ENCODE measurements at regions not wholly inside any gene's neighbourhood (a gene's known extent, or its start where the extent isn't known, plus 50 kb on each side); places are given as distances from the start of the nearest gene placed in this dataset.

DNA sequence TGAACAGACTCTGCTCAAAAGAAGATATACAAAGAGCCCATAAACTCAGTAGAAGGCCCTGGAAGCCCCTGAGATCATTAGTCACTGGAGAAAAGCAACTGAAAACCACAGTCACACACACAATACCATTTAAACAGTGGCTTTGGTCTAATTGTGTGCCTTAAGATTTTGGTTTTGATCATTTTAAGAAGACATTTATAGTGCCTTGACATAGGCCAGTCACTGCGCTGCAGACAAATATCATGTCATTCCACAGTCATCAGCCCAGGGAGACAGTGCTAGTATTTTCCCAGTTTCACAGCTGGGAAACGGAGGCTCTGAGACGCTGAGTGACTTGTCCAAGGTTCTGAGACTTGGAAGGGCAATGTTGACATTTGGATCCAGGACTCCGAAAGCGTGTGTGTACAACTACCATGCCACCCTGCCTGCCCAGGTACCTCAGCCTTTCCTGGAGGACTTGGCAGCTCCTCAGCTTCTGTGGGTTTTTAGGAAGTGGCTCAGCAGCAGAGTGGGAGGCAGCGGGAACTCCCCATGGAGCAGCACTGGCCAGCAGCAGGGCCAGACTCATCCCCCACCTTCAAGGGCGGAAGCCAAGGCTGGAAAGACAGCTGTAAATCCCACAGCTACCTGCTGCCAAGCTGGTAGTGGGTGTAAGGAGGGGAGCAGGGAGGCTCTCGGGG lies 173.9 kb downstream of the WDR11 start:
- H3K9me3 ChIP-seq: no peaks in the 10 kb centered on the region
- WGBS, 2 donors (ENCODE audit: low coverage in 1 of 2): 81 to 100% methylated on average over 1 to 3 of the region's 8 CpGs
- H3K27ac ChIP-seq: no peak overlapping the region
- no peak overlapping the region for H3K4me3 ChIP-seq
- H3K4me1 ChIP-seq: no peaks in the 10 kb centered on the region
- no peak for ATAC-seq
- TF ChIP-seq, protein P1, sequence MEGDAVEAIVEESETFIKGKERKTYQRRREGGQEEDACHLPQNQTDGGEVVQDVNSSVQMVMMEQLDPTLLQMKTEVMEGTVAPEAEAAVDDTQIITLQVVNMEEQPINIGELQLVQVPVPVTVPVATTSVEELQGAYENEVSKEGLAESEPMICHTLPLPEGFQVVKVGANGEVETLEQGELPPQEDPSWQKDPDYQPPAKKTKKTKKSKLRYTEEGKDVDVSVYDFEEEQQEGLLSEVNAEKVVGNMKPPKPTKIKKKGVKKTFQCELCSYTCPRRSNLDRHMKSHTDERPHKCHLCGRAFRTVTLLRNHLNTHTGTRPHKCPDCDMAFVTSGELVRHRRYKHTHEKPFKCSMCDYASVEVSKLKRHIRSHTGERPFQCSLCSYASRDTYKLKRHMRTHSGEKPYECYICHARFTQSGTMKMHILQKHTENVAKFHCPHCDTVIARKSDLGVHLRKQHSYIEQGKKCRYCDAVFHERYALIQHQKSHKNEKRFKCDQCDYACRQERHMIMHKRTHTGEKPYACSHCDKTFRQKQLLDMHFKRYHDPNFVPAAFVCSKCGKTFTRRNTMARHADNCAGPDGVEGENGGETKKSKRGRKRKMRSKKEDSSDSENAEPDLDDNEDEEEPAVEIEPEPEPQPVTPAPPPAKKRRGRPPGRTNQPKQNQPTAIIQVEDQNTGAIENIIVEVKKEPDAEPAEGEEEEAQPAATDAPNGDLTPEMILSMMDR (IDR thresholded peaks at IDR 0.05): no peak
- TF ChIP-seq POLR2A (IDR thresholded peaks at IDR 0.05) (no peak), POLR2AphosphoS5 (IDR thresholded peaks at IDR 0.05) (no peak), EP300 (IDR thresholded peaks at IDR 0.05) (no peak)
- H3K36me3 ChIP-seq: no peaks in the 10 kb centered on the region
- no peaks in the 10 kb centered on the region for H3K27me3 ChIP-seq

DNA sequence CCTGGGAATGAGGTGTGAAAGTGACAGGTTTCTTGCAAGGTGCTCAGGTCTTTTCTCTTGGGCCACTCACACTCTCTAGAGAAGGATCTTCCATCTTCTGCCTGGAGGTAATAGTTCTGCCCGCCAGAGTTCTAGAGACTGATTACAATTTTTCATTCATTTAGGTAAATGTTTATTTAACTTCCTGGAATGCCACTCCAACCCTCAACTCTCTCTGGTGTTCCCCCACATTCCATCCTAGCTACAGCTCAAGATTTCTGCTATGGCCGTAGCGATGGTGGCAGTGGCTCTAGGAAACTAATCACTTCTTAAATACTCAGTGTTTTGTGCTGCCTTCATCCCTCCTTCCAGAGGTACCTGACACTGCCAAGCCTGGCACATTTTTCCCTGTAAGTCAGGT lies 174.6 kb downstream of the WDR11 start:
- 23 to 70% methylated on average over 3 of the region's 3 CpGs for WGBS, 2 donors (ENCODE audit: low coverage in 1 of 2)
- H3K27ac ChIP-seq: no peak overlapping the region
- no peak overlapping the region for H3K4me3 ChIP-seq
- H3K4me1 ChIP-seq: no peaks in the 10 kb centered on the region
- H3K9me3 ChIP-seq: no peaks in the 10 kb centered on the region
- TF ChIP-seq EP300 (IDR thresholded peaks at IDR 0.05) (no peak), POLR2AphosphoS5 (IDR thresholded peaks at IDR 0.05) (no peak), POLR2A (IDR thresholded peaks at IDR 0.05) (no peak)
- TF ChIP-seq, protein P1 (IDR thresholded peaks at IDR 0.05): no peak
- no peaks in the 10 kb centered on the region for H3K36me3 ChIP-seq
- no peak for ATAC-seq
- H3K27me3 ChIP-seq: no peaks in the 10 kb centered on the region

DNA sequence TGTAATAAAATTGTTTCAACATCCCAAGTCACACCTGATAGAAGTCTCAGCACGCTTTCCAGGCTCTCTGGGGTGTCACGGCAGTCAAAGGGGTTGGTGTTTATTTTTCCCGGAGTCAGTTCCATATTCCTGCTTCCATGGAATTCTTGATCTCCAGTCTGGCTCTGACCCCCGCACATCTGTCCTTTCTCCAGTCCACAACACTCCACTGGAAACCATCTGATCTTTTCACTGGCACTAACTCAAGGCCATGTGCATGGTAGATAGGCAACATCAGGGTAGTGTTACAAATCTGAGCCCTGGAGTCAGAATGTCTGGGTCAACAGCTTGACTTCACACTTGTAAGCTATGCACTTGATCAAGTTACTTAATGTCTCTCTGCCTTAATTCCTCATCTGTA lies 176.2 kb downstream of the WDR11 start:
- TF ChIP-seq, protein P1 (IDR thresholded peaks at IDR 0.05): no peak
- no peak for TF ChIP-seq EP300 (IDR thresholded peaks at IDR 0.05)
- no peak for TF ChIP-seq POLR2AphosphoS5 (IDR thresholded peaks at IDR 0.05)
- no peak for TF ChIP-seq POLR2A (IDR thresholded peaks at IDR 0.05)
- Histone ChIP-seq H3K27ac (no peak overlapping the region), H3K4me3 (no peak overlapping the region), H3K27me3 (no peaks in the 10 kb centered on the region), H3K36me3 (no peaks in the 10 kb centered on the region), H3K9me3 (no peaks in the 10 kb centered on the region), H3K4me1 (no peaks in the 10 kb centered on the region)
- WGBS, 2 donors (ENCODE audit: low coverage in 1 of 2): 30 to 42% methylated on average over 4 of the region's 4 CpGs
- no peak for ATAC-seq

DNA sequence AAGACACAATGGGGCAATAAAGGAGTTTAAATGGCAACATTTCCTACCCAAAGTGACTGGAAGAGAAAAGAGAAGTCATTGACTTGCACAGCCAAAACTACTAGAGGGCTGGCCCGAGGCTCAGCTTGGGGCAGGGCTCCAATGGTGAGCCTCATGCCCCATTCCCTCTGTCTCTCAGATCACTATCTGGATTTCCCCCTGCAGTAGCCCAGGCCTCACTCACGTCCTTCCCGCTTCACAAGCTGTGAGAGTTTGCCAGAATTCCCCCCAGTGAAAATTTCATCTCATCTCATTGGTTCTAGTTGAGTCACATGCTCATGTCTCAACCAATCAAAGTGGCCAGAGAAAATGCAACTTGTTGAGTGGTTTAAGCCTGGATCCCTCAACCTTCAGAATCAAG lies 181.3 kb downstream of the WDR11 start:
- Histone ChIP-seq H3K27me3 (no peaks in the 10 kb centered on the region), H3K4me1 (peaks cover 0 to 21% (median 3%) of the 10 kb centered on the region in 3 donors), H3K9me3 (no peaks in the 10 kb centered on the region), H3K36me3 (no peaks in the 10 kb centered on the region), H3K4me3 (no peak overlapping the region), H3K27ac (no peak overlapping the region)
- TF ChIP-seq, protein P1 (IDR thresholded peaks at IDR 0.05): no peak
- TF ChIP-seq POLR2A (IDR thresholded peaks at IDR 0.05) (no peak), POLR2AphosphoS5 (IDR thresholded peaks at IDR 0.05) (no peak), EP300 (IDR thresholded peaks at IDR 0.05) (no peak)
- no peak for ATAC-seq
- 49 to 89% methylated on average over 3 of the region's 3 CpGs for WGBS, 2 donors (ENCODE audit: low coverage in 1 of 2)

DNA sequence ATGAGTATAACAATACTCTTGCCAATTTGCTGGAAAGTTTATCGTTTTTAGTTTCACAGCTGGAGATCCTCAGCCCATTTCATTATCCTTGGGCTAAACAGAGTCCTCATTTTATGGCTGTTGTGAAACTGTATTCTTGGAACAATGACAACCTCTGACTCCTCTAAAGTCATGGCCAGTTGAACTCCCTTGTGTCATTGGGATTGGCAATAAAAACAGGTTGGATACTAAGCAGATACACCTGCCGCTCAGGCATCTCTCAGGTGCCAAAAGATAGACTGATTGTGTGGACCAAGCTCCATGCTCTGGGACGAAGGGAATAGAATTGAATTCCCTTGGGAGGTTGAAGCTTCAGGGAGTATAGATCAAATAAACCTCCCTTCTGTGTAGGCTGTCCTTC lies 182.2 kb downstream of the WDR11 start:
- ATAC-seq: no peak
- Histone ChIP-seq H3K27ac (no peak overlapping the region), H3K27me3 (no peaks in the 10 kb centered on the region), H3K36me3 (no peaks in the 10 kb centered on the region), H3K9me3 (no peaks in the 10 kb centered on the region), H3K4me3 (no peak overlapping the region), H3K4me1 (peaks cover 0 to 21% (median 3%) of the 10 kb centered on the region in 3 donors)
- TF ChIP-seq POLR2AphosphoS5 (IDR thresholded peaks at IDR 0.05) (no peak), EP300 (IDR thresholded peaks at IDR 0.05) (no peak), POLR2A (IDR thresholded peaks at IDR 0.05) (no peak)
- TF ChIP-seq, protein P1 (IDR thresholded peaks at IDR 0.05): no peak
- WGBS, 2 donors (ENCODE audit: low coverage in 1 of 2): 40 to 49% methylated on average over 3 of the region's 3 CpGs

Measured in gastroesophageal sphincter (tissue), 4 donors.